HepG2 (cell line): ENCODE measurements at regions not wholly inside any gene's neighbourhood (a gene's known extent, or its start where the extent isn't known, plus 50 kb on each side); places are given as distances from the start of the nearest gene placed in this dataset.
"Not testable (repeated sequence)": the region's sequence is repeated elsewhere in the genome, so short reads cannot be mapped to it uniquely, and the experiment has no call there.

Source experiments
- ATAC-seq: fragments of 200-7000 bp; cut with Tn5 transposase; 3 replicates; pipeline ENCODE4 v1.9.1; 2020; ENCODE audit warnings: mild to moderate bottlenecking, moderate library complexity
- BruUV-seq: library from RNA; stranded (reverse); fragments of 400-500 nt; replicated peaks from 2 replicates; lab custom pipeline; 2021; lab: Mats Ljungman, UMichigan
- CTCF ChIA-PET: fragments of 300-600 bp; formaldehyde crosslinking; extraction: SDS; loops from one replicate; lab custom pipeline; 2021; ENCODE audit warnings: low total read pairs, inconsistent platforms, low intra/inter-chr PET ratio; lab: Yijun Ruan, JAX
- POLR2A ChIA-PET: fragments of 350-600 bp; sonication (Branson Sonifier 250); formaldehyde crosslinking; loops from one replicate; lab custom pipeline; 2020; ENCODE audit warnings: antibody characterized with exemption, inconsistent platforms; lab: Yijun Ruan, JAX
- DNase-seq: peaks from one replicate; pipeline ENCODE4 v3.0.0-alpha.2; 2015; ENCODE audit warnings: low spot score
- FAIRE-seq: peaks from 3 replicates; lab custom pipeline; 2011; peaks lifted over from hg19 to GRCh38; lab: Jason Lieb, UNC
- H2AFZ ChIP-seq: one replicate; pipeline ENCODE4 v1.6.1; 2011; ENCODE audit warnings: low read length, inconsistent platforms
- H3K27ac ChIP-seq: fragments of 300-600 bp; 3 replicates; pipeline ENCODE4 v1.8.0; 2011; ENCODE audit warnings: mixed run types, mild to moderate bottlenecking, mixed read lengths, low read length, inconsistent platforms; ENCODE audit not compliant: insufficient read depth; ENCODE audit errors: extremely low read length
- H3K27me3 ChIP-seq, 2 experiments: fragments of 200-600 bp in 1 of 2; 2 replicates in 1 of 2; 3 replicates in 1 of 2; pipeline versions ENCODE4 v1.6.0 to v1.8.0; 2011; ENCODE audit warnings: low read length in 2 of 2, mild to moderate bottlenecking in 2 of 2, moderate library complexity in 2 of 2, inconsistent platforms in 1 of 2; ENCODE audit not compliant: insufficient read depth in 2 of 2, control insufficient read depth in 1 of 2
- H3K36me3 ChIP-seq, 2 experiments: fragments of 200-600 bp in 1 of 2; replicated peaks in 1 of 2; 2 replicates in 1 of 2; 3 replicates in 1 of 2; pipeline versions ENCODE4 v1.5.1 to v1.8.0; 2011; ENCODE audit warnings: low read length in 2 of 2, inconsistent platforms in 1 of 2; ENCODE audit not compliant: insufficient read depth in 2 of 2, control insufficient read depth in 1 of 2
- H3K4me1 ChIP-seq: 2 replicates; pipeline ENCODE4 v1.5.1; 2012; ENCODE audit warnings: low read length, inconsistent platforms; ENCODE audit not compliant: insufficient read depth
- H3K4me2 ChIP-seq: 2 replicates; pipeline ENCODE4 v1.6.0; 2011; ENCODE audit warnings: low read depth, low read length, inconsistent platforms
- H3K4me3 ChIP-seq, 3 experiments: fragments of 200-600 bp in 1 of 3; sonication (generic), shearing (Covaris generic) in 1 of 3; replicated peaks in 1 of 3; 2 replicates each; pipeline ENCODE4 v1.5.1; 2011 to 2016; ENCODE audit warnings: low read length in 3 of 3, inconsistent platforms in 2 of 3, low read depth in 2 of 3, mild to moderate bottlenecking in 2 of 3, control low read depth in 1 of 3, mixed read lengths in 1 of 3; ENCODE audit not compliant: insufficient read depth in 1 of 3
- H3K79me2 ChIP-seq: one replicate; pipeline ENCODE4 v1.6.1; 2011; ENCODE audit warnings: low read length, inconsistent platforms; ENCODE audit not compliant: insufficient read depth
- H3K9ac ChIP-seq: 2 replicates; pipeline ENCODE4 v1.6.0; 2011; ENCODE audit warnings: mild to moderate bottlenecking, low read depth, low read length, inconsistent platforms; ENCODE audit not compliant: insufficient read depth
- H3K9me3 ChIP-seq: 2 replicates; pipeline ENCODE4 v1.5.1; 2012; ENCODE audit warnings: mild to moderate bottlenecking, low read length
- H4K20me1 ChIP-seq: 2 replicates; pipeline ENCODE4 v1.6.0; 2011; ENCODE audit warnings: inconsistent platforms, mild to moderate bottlenecking, low read length, moderate library complexity; ENCODE audit not compliant: insufficient read depth
- FOSL2 ChIP-seq: sonication (generic); formaldehyde crosslinking; IDR thresholded peaks from 2 replicates; pipeline ENCODE4 v1.4.0; 2020; ENCODE audit warnings: missing genetic modification reagents
- HMG20A ChIP-seq: IDR thresholded peaks from 2 replicates; pipeline ENCODE4 v1.6.1; 2016; ENCODE audit warnings: borderline replicate concordance
- HNF4A ChIP-seq: sonication (generic); formaldehyde crosslinking; IDR thresholded peaks from 2 replicates; pipeline ENCODE4 v1.4.0; 2020; ENCODE audit warnings: missing genetic modification reagents
- POLR2G ChIP-seq: fragments of 200-400 bp; formaldehyde crosslinking; IDR thresholded peaks from 2 replicates; pipeline ENCODE4 v1.6.1; 2018; ENCODE audit warnings: mild to moderate bottlenecking, low read depth, low read length, moderate library complexity
- PTBP1 ChIP-seq: fragments of 200-400 bp; formaldehyde crosslinking; IDR thresholded peaks from 2 replicates; pipeline ENCODE4 v1.6.1; 2018; ENCODE audit warnings: low read length, low read depth; ENCODE audit not compliant: poor library complexity, severe bottlenecking
- RAD51 ChIP-seq: fragments of 450-650 bp; IDR thresholded peaks from 2 replicates; pipeline ENCODE4 v1.6.1; 2016; ENCODE audit warnings: borderline replicate concordance
- SOX5 ChIP-seq: IDR thresholded peaks from 2 replicates; pipeline ENCODE4 v1.6.1; 2016; ENCODE audit warnings: borderline replicate concordance
- ZFP82 ChIP-seq: sonication (generic); formaldehyde crosslinking; IDR thresholded peaks from 2 replicates; pipeline ENCODE4 v1.5.1; 2020; ENCODE audit warnings: mild to moderate bottlenecking, missing genetic modification reagents, borderline replicate concordance
- ZNF468 ChIP-seq: sonication (generic); formaldehyde crosslinking; IDR thresholded peaks from 2 replicates; pipeline ENCODE4 v1.8.0; 2022; ENCODE audit warnings: mild to moderate bottlenecking, moderate library complexity, missing genetic modification reagents
- ZNF713 ChIP-seq: sonication (generic); formaldehyde crosslinking; IDR thresholded peaks from 2 replicates; pipeline ENCODE4 v1.4.0; 2020; ENCODE audit warnings: mild to moderate bottlenecking, missing genetic modification reagents
- ZNF749 ChIP-seq: sonication (generic); formaldehyde crosslinking; IDR thresholded peaks from 2 replicates; pipeline ENCODE4 v1.8.0; 2022; ENCODE audit warnings: mild to moderate bottlenecking, missing genetic modification reagents, moderate library complexity, borderline replicate concordance
- ZNF850 ChIP-seq: sonication (generic); formaldehyde crosslinking; conservative IDR thresholded peaks from 2 replicates; pipeline ENCODE4 v1.9.0; 2021; ENCODE audit warnings: mild to moderate bottlenecking, missing genetic modification reagents
- ZSCAN25 ChIP-seq: sonication (generic); formaldehyde crosslinking; IDR thresholded peaks from 2 replicates; pipeline ENCODE4 v1.8.0; 2022; ENCODE audit warnings: mild to moderate bottlenecking, missing genetic modification reagents
- WGBS: methylation state at CpG from one replicate; pipeline ENCODE4 v1.1.6; 2017; ENCODE audit warnings: low lambda C conversion rate; 5-methylcytosine and 5-hydroxymethylcytosine counted together
- in situ Hi-C: cut with HindIII; loops from 2 replicates; pipeline ENCODE4 v1.10.0; 2017; ENCODE audit warnings: low pct_unique_long_range_greater_than_20kb; ENCODE audit not compliant: extremely low pct_ligation_motif_present
- intact Hi-C: fragments of 100-400 bp; cut with micrococcal nuclease; formaldehyde crosslinking; loops from one replicate; pipeline ENCODE4 v1.10.0; 2022; ENCODE audit not compliant: unreplicated experiment
- TF ChIP-seq, protein P1 (sequence below): sonication (generic); formaldehyde crosslinking; IDR thresholded peaks from 2 replicates; pipeline ENCODE4 v1.5.1; 2020; ENCODE audit warnings: mild to moderate bottlenecking, missing genetic modification reagents, borderline replicate concordance
- TF ChIP-seq, protein P2 (sequence below): sonication (generic); formaldehyde crosslinking; IDR thresholded peaks from 2 replicates; pipeline ENCODE4 v1.5.1; 2020; ENCODE audit warnings: mild to moderate bottlenecking, missing genetic modification reagents, moderate library complexity

DNA sequence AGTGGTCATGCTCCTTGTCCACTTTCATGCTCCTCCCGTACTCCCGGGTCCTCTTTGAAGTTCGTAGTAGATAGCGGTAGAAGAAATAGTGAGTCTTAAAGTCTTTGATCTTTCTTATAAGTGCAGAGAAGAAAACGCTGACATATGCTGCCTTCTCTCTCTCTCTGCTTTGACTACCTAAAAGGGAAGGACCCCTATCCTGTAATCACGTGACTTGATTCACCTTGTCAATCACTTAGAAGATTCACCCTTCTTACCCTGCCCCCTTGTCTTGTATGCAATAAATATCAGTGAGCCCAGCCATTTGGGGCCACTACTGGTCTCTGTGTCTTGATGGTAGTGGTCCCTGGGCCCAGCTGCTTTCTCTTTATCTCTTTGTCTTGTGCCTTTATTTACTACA lies 158.5 kb upstream of the VWC2 start:
- WGBS, result 11% methylated on average over 6 of the region's 6 CpGs
- POLR2A ChIA-PET, H3K4me1 ChIP-seq, H3K27me3 ChIP-seq, BruUV-seq, FAIRE-seq, H3K36me3 ChIP-seq, H3K9ac ChIP-seq, CTCF ChIA-PET, DNase-seq: not testable (repeated sequence)
- H3K9me3 ChIP-seq, result peaks cover 31% of the 10 kb centered on the region
- peak; percentile 54; the same call in 1 of the 2 replicates for TF ChIP-seq RAD51
- TF ChIP-seq, all 625 proteins: peak for 1; not testable (repeated sequence) for 624
- H3K27ac ChIP-seq, ATAC-seq, H3K79me2 ChIP-seq, H3K4me3 ChIP-seq, in situ Hi-C loops, H4K20me1 ChIP-seq, H3K4me2 ChIP-seq, H2AFZ ChIP-seq, intact Hi-C loops: not testable (repeated sequence)

GRCh38 chr7:49618028-49618427 lies 155.4 kb upstream of the VWC2 start:
- ChIA-PET POLR2A (no interaction called here), CTCF (no interaction called here)
- no peak overlapping the region for H3K9ac ChIP-seq
- DNase-seq (no peak), ATAC-seq (no peak), FAIRE-seq (no peak)
- no peaks in the 10 kb centered on the region for H4K20me1 ChIP-seq
- peaks cover 35% of the 10 kb centered on the region for H3K9me3 ChIP-seq
- no peak overlapping the region for H3K4me3 ChIP-seq
- no peaks in the 10 kb centered on the region for H3K27me3 ChIP-seq
- H3K4me1 ChIP-seq, result no peaks in the 10 kb centered on the region
- 0% methylated on average over 1 of the region's 1 CpG for WGBS
- no peaks in the 10 kb centered on the region for H3K36me3 ChIP-seq
- no peaks in the 10 kb centered on the region for H3K79me2 ChIP-seq
- intact Hi-C loops, result no loop called here
- BruUV-seq, result no TSS peak
- no peak overlapping the region for H3K4me2 ChIP-seq
- in situ Hi-C loops, result no loop called here
- H2AFZ ChIP-seq, result no peak overlapping the region
- H3K27ac ChIP-seq, result no peak overlapping the region
- TF ChIP-seq HNF4A (no peak), ZNF850 (CRISPR knock-in tag) (no peak), PTBP1 (no peak), POLR2G (no peak), FOSL2 (CRISPR knock-in tag) (no peak), ZFP82 (CRISPR knock-in tag) (no peak), HMG20A (no peak), ZNF468 (CRISPR knock-in tag) (no peak), SOX5 (CRISPR knock-in tag) (no peak), ZNF749 (CRISPR knock-in tag) (no peak), ZNF713 (no peak), ZSCAN25 (CRISPR knock-in tag) (no peak)
- TF ChIP-seq, protein P1, sequence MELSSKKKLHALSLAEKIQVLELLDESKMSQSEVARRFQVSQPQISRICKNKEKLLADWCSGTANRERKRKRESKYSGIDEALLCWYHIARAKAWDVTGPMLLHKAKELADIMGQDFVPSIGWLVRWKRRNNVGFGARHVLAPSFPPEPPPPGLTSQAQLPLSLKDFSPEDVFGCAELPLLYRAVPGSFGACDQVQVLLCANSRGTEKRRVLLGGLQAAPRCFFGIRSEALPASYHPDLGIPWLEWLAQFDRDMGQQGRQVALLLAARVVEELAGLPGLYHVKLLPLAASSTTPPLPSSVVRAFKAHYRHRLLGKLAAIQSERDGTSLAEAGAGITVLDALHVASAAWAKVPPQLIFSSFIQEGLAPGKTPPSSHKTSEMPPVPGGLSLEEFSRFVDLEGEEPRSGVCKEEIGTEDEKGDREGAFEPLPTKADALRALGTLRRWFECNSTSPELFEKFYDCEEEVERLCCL (CRISPR knock-in tag), result no peak
- TF ChIP-seq, protein P2, sequence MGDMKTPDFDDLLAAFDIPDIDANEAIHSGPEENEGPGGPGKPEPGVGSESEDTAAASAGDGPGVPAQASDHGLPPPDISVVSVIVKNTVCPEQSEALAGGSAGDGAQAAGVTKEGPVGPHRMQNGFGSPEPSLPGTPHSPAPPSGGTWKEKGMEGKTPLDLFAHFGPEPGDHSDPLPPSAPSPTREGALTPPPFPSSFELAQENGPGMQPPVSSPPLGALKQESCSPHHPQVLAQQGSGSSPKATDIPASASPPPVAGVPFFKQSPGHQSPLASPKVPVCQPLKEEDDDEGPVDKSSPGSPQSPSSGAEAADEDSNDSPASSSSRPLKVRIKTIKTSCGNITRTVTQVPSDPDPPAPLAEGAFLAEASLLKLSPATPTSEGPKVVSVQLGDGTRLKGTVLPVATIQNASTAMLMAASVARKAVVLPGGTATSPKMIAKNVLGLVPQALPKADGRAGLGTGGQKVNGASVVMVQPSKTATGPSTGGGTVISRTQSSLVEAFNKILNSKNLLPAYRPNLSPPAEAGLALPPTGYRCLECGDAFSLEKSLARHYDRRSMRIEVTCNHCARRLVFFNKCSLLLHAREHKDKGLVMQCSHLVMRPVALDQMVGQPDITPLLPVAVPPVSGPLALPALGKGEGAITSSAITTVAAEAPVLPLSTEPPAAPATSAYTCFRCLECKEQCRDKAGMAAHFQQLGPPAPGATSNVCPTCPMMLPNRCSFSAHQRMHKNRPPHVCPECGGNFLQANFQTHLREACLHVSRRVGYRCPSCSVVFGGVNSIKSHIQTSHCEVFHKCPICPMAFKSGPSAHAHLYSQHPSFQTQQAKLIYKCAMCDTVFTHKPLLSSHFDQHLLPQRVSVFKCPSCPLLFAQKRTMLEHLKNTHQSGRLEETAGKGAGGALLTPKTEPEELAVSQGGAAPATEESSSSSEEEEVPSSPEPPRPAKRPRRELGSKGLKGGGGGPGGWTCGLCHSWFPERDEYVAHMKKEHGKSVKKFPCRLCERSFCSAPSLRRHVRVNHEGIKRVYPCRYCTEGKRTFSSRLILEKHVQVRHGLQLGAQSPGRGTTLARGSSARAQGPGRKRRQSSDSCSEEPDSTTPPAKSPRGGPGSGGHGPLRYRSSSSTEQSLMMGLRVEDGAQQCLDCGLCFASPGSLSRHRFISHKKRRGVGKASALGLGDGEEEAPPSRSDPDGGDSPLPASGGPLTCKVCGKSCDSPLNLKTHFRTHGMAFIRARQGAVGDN (CRISPR knock-in tag), result no peak
